ENCODE measurements at regions not wholly inside any gene's neighbourhood (a gene's known extent, or its start where the extent isn't known, plus 50 kb on each side); places are given as distances from the start of the nearest gene placed in this dataset.

GRCh38 chr9:90408659-90409058 lies 234.0 kb downstream of the DIRAS2 start:
- peaks cover 6% of the 10 kb centered on the region; the same call in 1 of the 2 replicates for H3K27me3 ChIP-seq (ENCODE audit: insufficient read depth, low read length)

GRCh38 chr9:90419221-90419851 lies 223.3 kb downstream of the DIRAS2 start:
- Histone ChIP-seq H3K4me2 (ENCODE audit: low read length) (no peak overlapping the region), H3K79me2 (ENCODE audit: insufficient read depth, low read length) (no peaks in the 10 kb centered on the region), H3K9ac (ENCODE audit: low read length) (no peak overlapping the region), H3K4me3 (replicated peaks in 1 of 2; ENCODE audit: low read depth in 1 of 2, low read length in 2 of 2) (no peak overlapping the region), H3K4me1 (ENCODE audit: control insufficient read depth in 1 of 2, insufficient read depth in 2 of 2, low read length in 2 of 2) (peaks cover 3 to 5% of the 10 kb centered on the region in 2 experiments; a peak in 2 of 4 replicates), H3K9me3 (ENCODE audit: control insufficient read depth in 1 of 2, insufficient read depth in 1 of 2, low read depth in 1 of 2, low read length in 2 of 2) (no peaks in the 10 kb centered on the region), H3K9me2 (ENCODE audit: insufficient read depth) (no peaks in the 10 kb centered on the region), H4K20me1 (ENCODE audit: insufficient read depth) (no peaks in the 10 kb centered on the region), H3K36me3 (ENCODE audit: control insufficient read depth in 1 of 2, insufficient read depth in 2 of 2, low read length in 2 of 2) (no peaks in the 10 kb centered on the region), H3K27me3 (ENCODE audit: insufficient read depth, low read length) (peaks cover 11% of the 10 kb centered on the region), H2AFZ (ENCODE audit: low read depth, low read length, poor library complexity, severe bottlenecking) (no peak overlapping the region), H3K27ac (ENCODE audit: low read depth, low read length) (no peak overlapping the region)
- ATAC-seq: no peak
- intact Hi-C loops (cut with micrococcal nuclease): no loop called here
- ChIA-PET POLR2A (no interaction called here), RAD21 (ENCODE audit: low non-redundant PET in 1 of 2, low total read pairs in 2 of 2, uncharacterized antibody in 2 of 2, unreplicated experiment in 2 of 2) (no interaction called here), CTCF (no interaction called here)
- no TSS peak for BruUV-seq (replicated peaks)
- DNase-seq (ENCODE audit: low read depth, low spot score): no peak
- TF ChIP-seq ZFX (IDR thresholded peaks at IDR 0.05) (no peak), RAD21 (IDR thresholded peaks at IDR 0.05; ENCODE audit: low read depth) (no peak), SP1 (IDR thresholded peaks at IDR 0.05; ENCODE audit: low read depth) (no peak), CBX3 (IDR thresholded peaks at IDR 0.05; ENCODE audit: low read depth) (no peak), MAX (IDR thresholded peaks at IDR 0.05) (no peak), CTCF (IDR thresholded peaks at IDR 0.05 in 2 of 3, conservative IDR thresholded peaks at IDR 0.05 in 1 of 3; ENCODE audit: borderline replicate concordance in 1 of 3, insufficient read depth in 1 of 3, low read depth in 2 of 3, low read length in 2 of 3) (no peak), SIN3A (IDR thresholded peaks at IDR 0.05; ENCODE audit: low read depth) (no peak), EGR1 (IDR thresholded peaks at IDR 0.05; ENCODE audit: low read depth) (no peak), TCF7L2 (IDR thresholded peaks at IDR 0.05; ENCODE audit: borderline replicate concordance, extremely low read depth, insufficient read depth, insufficient read length) (no peak), EZH2phosphoT487 (IDR thresholded peaks at IDR 0.05; ENCODE audit: borderline replicate concordance) (no peak), YY1 (IDR thresholded peaks at IDR 0.05; ENCODE audit: extremely low read depth, insufficient replicate concordance, low read depth, low read length) (no peak), ATF3 (IDR thresholded peaks at IDR 0.05) (no peak)

More at GRCh38 chr9:90408659-90409058, 234.0 kb downstream of the DIRAS2 start:
- BruUV-seq (replicated peaks): no TSS peak
- intact Hi-C loops (cut with micrococcal nuclease): no loop called here
- Histone ChIP-seq H3K79me2 (ENCODE audit: insufficient read depth, low read length) (no peaks in the 10 kb centered on the region), H3K4me1 (ENCODE audit: control insufficient read depth in 1 of 2, insufficient read depth in 2 of 2, low read length in 2 of 2) (no peaks in the 10 kb centered on the region), H3K9me3 (ENCODE audit: control insufficient read depth in 1 of 2, insufficient read depth in 1 of 2, low read depth in 1 of 2, low read length in 2 of 2) (peaks cover 0 to 4% of the 10 kb centered on the region in 2 experiments; a peak in 1 of 4 replicates), H3K36me3 (ENCODE audit: control insufficient read depth in 1 of 2, insufficient read depth in 2 of 2, low read length in 2 of 2) (no peaks in the 10 kb centered on the region), H4K20me1 (ENCODE audit: insufficient read depth) (no peaks in the 10 kb centered on the region), H3K9me2 (ENCODE audit: insufficient read depth) (no peaks in the 10 kb centered on the region), H2AFZ (ENCODE audit: low read depth, low read length, poor library complexity, severe bottlenecking) (no peak overlapping the region), H3K27ac (ENCODE audit: low read depth, low read length) (no peak overlapping the region), H3K4me2 (ENCODE audit: low read length) (no peak overlapping the region), H3K9ac (ENCODE audit: low read length) (no peak overlapping the region), H3K4me3 (replicated peaks in 1 of 2; ENCODE audit: low read depth in 1 of 2, low read length in 2 of 2) (no peak overlapping the region)
- ATAC-seq (no peak), DNase-seq (ENCODE audit: low read depth, low spot score) (no peak)
- CTCF ChIA-PET: no interaction called here
- RAD21 ChIA-PET (ENCODE audit: low non-redundant PET in 1 of 2, low total read pairs in 2 of 2, uncharacterized antibody in 2 of 2, unreplicated experiment in 2 of 2): no interaction called here
- TF ChIP-seq SP1 (IDR thresholded peaks at IDR 0.05; ENCODE audit: low read depth) (no peak), ZBTB33 (IDR thresholded peaks at IDR 0.05; ENCODE audit: extremely low read depth, insufficient replicate concordance, low read length) (no peak), JUND (IDR thresholded peaks at IDR 0.05) (no peak), ELF1 (IDR thresholded peaks at IDR 0.05; ENCODE audit: borderline replicate concordance, low read depth) (no peak)
- POLR2A ChIA-PET: no interaction called here
